ENCODE measurements at regions not wholly inside any gene's neighbourhood (a gene's known extent, or its start where the extent isn't known, plus 50 kb on each side); places are given as distances from the start of the nearest gene placed in this dataset.
A peak's percentile ranks its signal among the peaks of the same experiment; 100 is the strongest.
"Not testable (repeated sequence)": the region's sequence is repeated elsewhere in the genome, so short reads cannot be mapped to it uniquely, and the experiment has no call there.

- no peaks in the 10 kb centered on the region for H3K4me1 ChIP-seq
- no peaks in the 10 kb centered on the region for H3K9me3 ChIP-seq
- ATAC-seq, result no peak
- no peak for TF ChIP-seq POLR2A (IDR thresholded peaks at IDR 0.05)
- no peak for TF ChIP-seq EP300 (IDR thresholded peaks at IDR 0.05)
- TF ChIP-seq POLR2AphosphoS5 (IDR thresholded peaks at IDR 0.05), result no peak
- TF ChIP-seq CTCF (IDR thresholded peaks at IDR 0.05), result no peak
- 46 to 74% methylated on average over 5 to 6 of the region's 6 CpGs for WGBS, 2 donors (ENCODE audit: low coverage in 1 of 2)
- peaks cover 39% of the 10 kb centered on the region for H3K27me3 ChIP-seq
- H3K36me3 ChIP-seq, result no peaks in the 10 kb centered on the region
- H3K27ac ChIP-seq, result no peak overlapping the region
- no peak overlapping the region for H3K4me3 ChIP-seq
These were observed 100.7 kb downstream of the SLC16A1 start for GRCh38 chr1:112855152-112855828.

- no CpG with 5 or more reads among the region's 45 CpGs for WGBS, 2 donors (ENCODE audit: low coverage in 1 of 2)
- peak overlapping the region in 1 of 2 donors; percentile 32 for H3K4me3 ChIP-seq
- H3K36me3 ChIP-seq, result not testable (repeated sequence)
These were observed 101.5 kb downstream of the SLC16A1 start for GRCh38 chr1:112854368-112854984.

DNA sequence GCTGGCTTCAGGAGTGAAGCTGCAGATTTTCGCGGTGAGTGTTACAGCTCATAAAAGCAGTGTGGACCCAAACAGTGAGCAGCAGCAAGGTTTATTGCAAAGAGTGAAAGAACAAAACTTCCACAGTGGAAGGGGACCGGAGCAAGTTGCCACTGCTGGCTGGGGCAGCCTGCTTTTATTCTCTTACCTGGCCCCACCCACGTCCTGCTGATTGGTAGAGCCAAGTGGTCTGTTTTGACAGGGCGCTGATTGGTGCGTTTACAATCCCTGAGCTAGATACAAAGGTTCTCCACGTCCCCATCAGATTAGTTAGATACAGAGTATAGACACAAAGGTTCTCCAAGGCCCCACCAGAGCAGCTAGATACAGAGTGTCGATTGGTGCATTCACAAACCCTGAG, 102.1 kb downstream of the SLC16A1 start:
- peaks cover 0 to 13% (median 9%) of the 10 kb centered on the region in 3 donors for H3K4me1 ChIP-seq
- H3K27me3 ChIP-seq, result peaks cover 53% of the 10 kb centered on the region
- H3K27ac ChIP-seq, H3K36me3 ChIP-seq, ATAC-seq, H3K4me3 ChIP-seq, H3K9me3 ChIP-seq: not testable (repeated sequence)
- no CpG with 5 or more reads among the region's 8 CpGs for WGBS, 2 donors (ENCODE audit: low coverage in 1 of 2)

More at GRCh38 chr1:112854368-112854984, 101.5 kb downstream of the SLC16A1 start:
- ATAC-seq, H3K4me1 ChIP-seq, H3K9me3 ChIP-seq, H3K27ac ChIP-seq: not testable (repeated sequence)
- peaks cover 47% of the 10 kb centered on the region for H3K27me3 ChIP-seq

GRCh38 chr1:112852934-112853333, 103.1 kb downstream of the SLC16A1 start:
- Histone ChIP-seq H3K4me1 (peaks cover 0 to 13% (median 9%) of the 10 kb centered on the region in 3 donors), H3K9me3 (no peaks in the 10 kb centered on the region), H3K4me3 (no peak overlapping the region), H3K36me3 (no peaks in the 10 kb centered on the region), H3K27me3 (peaks cover 57% of the 10 kb centered on the region), H3K27ac (no peak overlapping the region)
- no peak for TF ChIP-seq POLR2A (IDR thresholded peaks at IDR 0.05)
- no peak for TF ChIP-seq POLR2AphosphoS5 (IDR thresholded peaks at IDR 0.05)
- TF ChIP-seq CTCF (IDR thresholded peaks at IDR 0.05), result no peak
- TF ChIP-seq EP300 (IDR thresholded peaks at IDR 0.05), result no peak
- 96 to 100% methylated on average over 2 of the region's 2 CpGs for WGBS, 2 donors (ENCODE audit: low coverage in 1 of 2)
- ATAC-seq, result no peak

DNA sequence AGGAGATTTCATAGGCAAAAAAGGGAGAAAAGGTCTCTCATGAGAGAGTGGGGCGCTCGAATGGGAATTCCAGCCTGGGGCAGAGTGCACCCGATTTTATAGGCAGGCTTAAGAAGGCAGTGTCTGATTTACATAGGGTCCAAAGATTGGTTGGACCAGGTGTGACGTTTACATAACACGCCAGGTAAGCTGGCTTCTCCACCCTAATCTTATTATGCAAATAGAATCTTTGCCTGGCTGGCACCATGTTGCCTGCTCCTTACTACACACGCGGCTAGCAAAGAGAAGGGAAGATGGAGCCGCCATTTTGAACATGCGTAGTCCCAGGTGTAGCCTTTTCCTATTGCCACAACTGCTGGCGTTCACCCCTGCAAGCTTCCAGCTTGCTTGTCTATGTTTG, 103.7 kb downstream of the SLC16A1 start:
- Histone ChIP-seq H3K27ac (no peak overlapping the region), H3K36me3 (no peaks in the 10 kb centered on the region), H3K4me1 (peaks cover 0 to 13% (median 9%) of the 10 kb centered on the region in 3 donors), H3K4me3 (no peak overlapping the region), H3K27me3 (peaks cover 57% of the 10 kb centered on the region), H3K9me3 (no peaks in the 10 kb centered on the region)
- 89 to 92% methylated on average over 10 of the region's 10 CpGs for WGBS, 2 donors (ENCODE audit: low coverage in 1 of 2)
- no peak for TF ChIP-seq EP300 (IDR thresholded peaks at IDR 0.05)
- TF ChIP-seq CTCF (IDR thresholded peaks at IDR 0.05), result no peak
- TF ChIP-seq POLR2AphosphoS5 (IDR thresholded peaks at IDR 0.05), result no peak
- TF ChIP-seq POLR2A (IDR thresholded peaks at IDR 0.05), result no peak
- ATAC-seq, result no peak

Data from gastroesophageal sphincter (tissue), 4 donors.